ENCODE measurements at regions not wholly inside any gene's neighbourhood (a gene's known extent, or its start where the extent isn't known, plus 50 kb on each side); places are given as distances from the start of the nearest gene placed in this dataset.

DNA sequence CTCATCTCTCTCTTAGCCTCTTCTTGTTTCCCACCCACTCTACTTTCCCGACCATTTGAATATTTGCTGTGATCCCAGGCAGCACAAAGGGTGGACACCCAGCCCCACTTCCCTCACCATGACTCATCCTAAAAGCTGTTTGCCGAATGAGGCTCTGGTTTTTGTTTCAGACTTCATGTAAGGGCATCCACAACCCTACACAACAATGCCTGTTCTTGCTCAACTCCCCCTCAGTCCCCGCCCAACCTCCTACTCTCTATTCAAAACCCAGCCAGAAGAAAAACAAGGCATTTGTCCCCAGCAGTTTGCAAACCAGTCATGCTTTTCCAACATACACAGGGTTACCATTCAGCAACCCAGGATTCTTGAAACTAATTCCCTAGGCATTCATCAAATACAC is 516.5 kb upstream of the CNKSR2 start:
- no peak for TF ChIP-seq FOXM1 (IDR thresholded peaks at IDR 0.05; ENCODE audit: low read depth)
- TF ChIP-seq FOXM1 (CRISPR knock-in tag; IDR thresholded peaks at IDR 0.05; ENCODE audit: low read depth) = no peak
- TF ChIP-seq MEF2A (IDR thresholded peaks at IDR 0.05; ENCODE audit: control insufficient read depth, low read depth, low read length) = no peak
- TF ChIP-seq PYGO2 (tag; IDR thresholded peaks at IDR 0.05) = no peak
- TF ChIP-seq, protein P1, sequence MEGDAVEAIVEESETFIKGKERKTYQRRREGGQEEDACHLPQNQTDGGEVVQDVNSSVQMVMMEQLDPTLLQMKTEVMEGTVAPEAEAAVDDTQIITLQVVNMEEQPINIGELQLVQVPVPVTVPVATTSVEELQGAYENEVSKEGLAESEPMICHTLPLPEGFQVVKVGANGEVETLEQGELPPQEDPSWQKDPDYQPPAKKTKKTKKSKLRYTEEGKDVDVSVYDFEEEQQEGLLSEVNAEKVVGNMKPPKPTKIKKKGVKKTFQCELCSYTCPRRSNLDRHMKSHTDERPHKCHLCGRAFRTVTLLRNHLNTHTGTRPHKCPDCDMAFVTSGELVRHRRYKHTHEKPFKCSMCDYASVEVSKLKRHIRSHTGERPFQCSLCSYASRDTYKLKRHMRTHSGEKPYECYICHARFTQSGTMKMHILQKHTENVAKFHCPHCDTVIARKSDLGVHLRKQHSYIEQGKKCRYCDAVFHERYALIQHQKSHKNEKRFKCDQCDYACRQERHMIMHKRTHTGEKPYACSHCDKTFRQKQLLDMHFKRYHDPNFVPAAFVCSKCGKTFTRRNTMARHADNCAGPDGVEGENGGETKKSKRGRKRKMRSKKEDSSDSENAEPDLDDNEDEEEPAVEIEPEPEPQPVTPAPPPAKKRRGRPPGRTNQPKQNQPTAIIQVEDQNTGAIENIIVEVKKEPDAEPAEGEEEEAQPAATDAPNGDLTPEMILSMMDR (IDR thresholded peaks at IDR 0.05 in 2 of 3, conservative IDR thresholded peaks at IDR 0.05 in 1 of 3; ENCODE audit: insufficient read depth in 2 of 3, low read depth in 1 of 3, low read length in 3 of 3) = no peak
- no peak for TF ChIP-seq ZNF3 (CRISPR knock-in tag; IDR thresholded peaks at IDR 0.05)
- TF ChIP-seq EZH2 (IDR thresholded peaks at IDR 0.05; ENCODE audit: borderline replicate concordance, low read depth, low read length) = no peak
- no peak for TF ChIP-seq CBX3 (IDR thresholded peaks at IDR 0.05; ENCODE audit: borderline replicate concordance in 1 of 2, low read length in 2 of 2)
- TF ChIP-seq TCF3 (CRISPR knock-in tag; IDR thresholded peaks at IDR 0.05) = no peak
- TF ChIP-seq POLR2A (conservative IDR thresholded peaks at IDR 0.05) = no peak

Measured in K562 (cell line).